ENCODE measurements at regions not wholly inside any gene's neighbourhood (a gene's known extent, or its start where the extent isn't known, plus 50 kb on each side); places are given as distances from the start of the nearest gene placed in this dataset.

DNA sequence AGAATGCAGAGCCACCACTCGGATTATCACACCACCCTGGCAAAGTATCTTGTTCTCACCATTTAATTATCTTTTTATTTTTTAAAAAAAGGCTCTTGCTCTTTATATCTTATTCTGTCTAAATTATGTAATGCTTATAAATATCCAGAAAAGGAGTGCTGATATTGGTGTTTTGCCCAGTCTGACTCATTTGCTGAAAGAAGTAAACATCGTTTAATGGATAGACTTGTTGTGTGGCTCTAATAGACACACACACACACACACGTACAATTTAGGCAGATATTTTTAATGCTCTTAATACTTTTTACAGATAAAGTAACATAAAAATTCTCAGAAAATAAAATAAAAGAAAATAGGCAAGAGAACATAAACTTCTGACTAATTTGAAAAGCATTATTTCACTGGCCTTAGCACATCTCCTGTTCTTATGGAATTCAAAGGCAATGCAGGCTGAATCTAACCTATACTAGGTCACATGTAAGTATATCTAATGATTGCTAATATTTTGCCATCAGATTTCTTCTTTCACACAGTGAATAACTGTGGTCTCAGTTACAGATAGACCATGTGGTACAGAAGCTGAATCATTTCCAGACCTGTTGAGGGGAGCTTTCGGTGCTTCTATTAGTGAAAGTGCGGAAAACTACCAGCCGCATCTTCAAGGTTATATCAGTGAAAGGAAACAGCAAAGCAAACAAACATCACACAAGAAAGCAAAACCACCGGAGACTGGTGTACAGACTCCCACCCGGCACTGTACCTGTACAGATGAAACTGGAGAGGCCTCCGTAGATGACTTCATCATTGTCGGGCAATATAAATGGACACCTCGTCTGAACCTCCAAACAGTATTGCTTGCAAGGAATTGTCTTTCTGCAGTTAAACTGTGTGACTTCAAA lies 642.1 kb upstream of the ARGLU1 start:
- H3K9me3 ChIP-seq: no peaks in the 10 kb centered on the region
- TF ChIP-seq, protein P1, sequence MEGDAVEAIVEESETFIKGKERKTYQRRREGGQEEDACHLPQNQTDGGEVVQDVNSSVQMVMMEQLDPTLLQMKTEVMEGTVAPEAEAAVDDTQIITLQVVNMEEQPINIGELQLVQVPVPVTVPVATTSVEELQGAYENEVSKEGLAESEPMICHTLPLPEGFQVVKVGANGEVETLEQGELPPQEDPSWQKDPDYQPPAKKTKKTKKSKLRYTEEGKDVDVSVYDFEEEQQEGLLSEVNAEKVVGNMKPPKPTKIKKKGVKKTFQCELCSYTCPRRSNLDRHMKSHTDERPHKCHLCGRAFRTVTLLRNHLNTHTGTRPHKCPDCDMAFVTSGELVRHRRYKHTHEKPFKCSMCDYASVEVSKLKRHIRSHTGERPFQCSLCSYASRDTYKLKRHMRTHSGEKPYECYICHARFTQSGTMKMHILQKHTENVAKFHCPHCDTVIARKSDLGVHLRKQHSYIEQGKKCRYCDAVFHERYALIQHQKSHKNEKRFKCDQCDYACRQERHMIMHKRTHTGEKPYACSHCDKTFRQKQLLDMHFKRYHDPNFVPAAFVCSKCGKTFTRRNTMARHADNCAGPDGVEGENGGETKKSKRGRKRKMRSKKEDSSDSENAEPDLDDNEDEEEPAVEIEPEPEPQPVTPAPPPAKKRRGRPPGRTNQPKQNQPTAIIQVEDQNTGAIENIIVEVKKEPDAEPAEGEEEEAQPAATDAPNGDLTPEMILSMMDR (IDR thresholded peaks at IDR 0.05): no peak
- H3K4me1 ChIP-seq: peaks cover 7 to 13% of the 10 kb centered on the region in 2 donors
- H3K27me3 ChIP-seq: no peaks in the 10 kb centered on the region
- H3K4me3 ChIP-seq: no peak overlapping the region
- H3K36me3 ChIP-seq: no peaks in the 10 kb centered on the region
- intact Hi-C loops (cut with DNase I): loop anchor here (10.0 kb wide), 3 partner anchors 435 to 945 kb away; no protein-coding TSS in a partner anchor
- ATAC-seq (peak; percentile 26), DNase-seq (peak in 1 of 4 donors; percentile 26)
- H3K27ac ChIP-seq: no peak overlapping the region

DNA sequence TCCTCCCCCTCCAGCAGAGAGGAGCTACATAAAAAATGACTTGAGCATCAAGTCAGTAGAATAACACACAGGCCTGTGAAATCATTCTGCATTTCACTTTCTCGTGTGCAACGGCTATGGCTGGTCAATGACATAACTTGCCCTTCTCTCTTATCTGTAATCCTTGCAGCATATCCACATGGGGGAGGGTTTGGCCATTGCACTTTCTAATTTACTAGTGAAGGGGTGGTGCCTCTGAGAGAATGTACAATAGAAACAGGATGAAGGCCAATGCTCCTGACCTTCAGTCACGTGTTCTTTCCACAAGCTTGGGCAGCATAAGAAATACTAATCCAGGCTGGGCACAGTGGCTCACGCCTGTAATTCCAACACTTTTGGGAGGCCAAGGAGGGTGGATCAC lies 641.0 kb upstream of the ARGLU1 start:
- no peak for DNase-seq
- Histone ChIP-seq H3K4me1 (peaks cover 7 to 14% of the 10 kb centered on the region in 2 donors), H3K27ac (no peak overlapping the region), H3K9me3 (no peaks in the 10 kb centered on the region), H3K36me3 (no peaks in the 10 kb centered on the region), H3K27me3 (no peaks in the 10 kb centered on the region), H3K4me3 (no peak overlapping the region)
- no peak for ATAC-seq
- intact Hi-C loops (cut with DNase I): loop anchor here in 1 of 2 donors (10.0 kb wide), 1 partner anchor 946 kb away; no protein-coding TSS in a partner anchor
- TF ChIP-seq, protein P1 (IDR thresholded peaks at IDR 0.05): no peak

- Histone ChIP-seq H3K4me1 (peaks cover 6 to 10% of the 10 kb centered on the region in 2 donors), H3K27me3 (no peaks in the 10 kb centered on the region), H3K9me3 (no peaks in the 10 kb centered on the region), H3K4me3 (no peak overlapping the region), H3K36me3 (no peaks in the 10 kb centered on the region), H3K27ac (no peak overlapping the region)
- TF ChIP-seq, protein P1 (IDR thresholded peaks at IDR 0.05): peak; percentile 94 to 97
- ATAC-seq (peak; percentile 95), DNase-seq (peak; percentile 53 to 89 (median 66))
- intact Hi-C loops (cut with DNase I): loop anchor here in 1 of 2 donors (10.0 kb wide), 1 partner anchor 949 kb away; no protein-coding TSS in a partner anchor
Measured at GRCh38 chr13:107205318-107206104, 637.6 kb upstream of the ARGLU1 start.

DNA sequence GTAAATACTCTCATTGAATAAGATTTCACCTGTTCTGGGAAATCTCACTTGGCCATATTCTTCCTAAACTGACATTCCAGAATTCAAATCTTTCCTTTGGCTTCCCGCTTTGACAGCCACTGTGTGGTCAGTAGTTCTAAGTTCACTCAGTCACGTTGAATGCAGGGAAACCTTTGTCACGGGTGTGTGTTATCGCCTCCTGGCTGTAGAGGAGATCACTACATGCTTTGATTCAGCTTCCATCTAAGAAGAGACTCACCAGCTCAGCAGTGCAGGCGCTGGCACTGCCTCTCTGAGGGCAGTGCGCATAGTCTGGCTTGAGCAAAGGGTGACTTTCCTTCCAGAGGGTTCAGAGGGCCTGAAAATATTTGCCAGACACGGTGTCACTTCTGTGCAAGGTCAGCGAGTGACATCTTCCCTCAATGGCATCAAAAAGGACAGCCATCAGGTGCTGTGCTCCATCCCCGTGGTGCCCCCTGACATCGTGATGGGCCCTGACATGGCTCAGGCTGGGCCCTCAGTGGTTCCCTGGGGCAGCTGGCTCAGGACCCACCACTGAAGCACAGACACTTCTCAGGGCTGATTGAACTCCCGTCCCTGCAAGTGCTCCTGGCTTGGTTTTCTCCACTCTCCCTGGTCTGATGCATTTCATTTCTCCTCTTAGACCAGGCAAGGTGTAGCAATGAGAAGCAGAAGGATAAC lies 635.4 kb upstream of the ARGLU1 start:
- Histone ChIP-seq H3K27ac (peak overlapping the region in 1 of 2 donors; percentile 75), H3K9me3 (no peaks in the 10 kb centered on the region), H3K27me3 (no peaks in the 10 kb centered on the region), H3K4me1 (peaks cover 0 to 6% of the 10 kb centered on the region in 2 donors), H3K4me3 (no peak overlapping the region), H3K36me3 (no peaks in the 10 kb centered on the region)
- ATAC-seq (peak; percentile 30), DNase-seq (peak in 1 of 4 donors; percentile 57)
- TF ChIP-seq, protein P1 (IDR thresholded peaks at IDR 0.05): no peak
- intact Hi-C loops (cut with DNase I): loop anchor here in 1 of 2 donors (10.0 kb wide), 1 partner anchor 952 kb away; no protein-coding TSS in a partner anchor

Data from left lung (tissue), 4 donors.